Right ventricle myocardium inferior (tissue), 1 donor: ENCODE measurements at regions not wholly inside any gene's neighbourhood (a gene's known extent, or its start where the extent isn't known, plus 50 kb on each side); places are given as distances from the start of the nearest gene placed in this dataset.
"Not testable (repeated sequence)": the region's sequence is repeated elsewhere in the genome, so short reads cannot be mapped to it uniquely, and the experiment has no call there.

Experiments
- ATAC-seq: fragments of 200-7000 bp; cut with Tn5 transposase; one replicate; pipeline ENCODE4 v1.9.1; 2020; ENCODE audit warnings: mild to moderate bottlenecking, moderate library complexity
- DNase-seq: peaks from one replicate; pipeline ENCODE4 v3.0.0; 2021; ENCODE audit errors: missing footprints
- intact Hi-C: fragments of 100-400 bp; cut with DNase I; formaldehyde crosslinking; loops from one replicate; pipeline ENCODE4 v1.11.0; 2022
- donor health status: DM: no; HTN: yes; CAD: no; lungs with severe emphysema.

DNA sequence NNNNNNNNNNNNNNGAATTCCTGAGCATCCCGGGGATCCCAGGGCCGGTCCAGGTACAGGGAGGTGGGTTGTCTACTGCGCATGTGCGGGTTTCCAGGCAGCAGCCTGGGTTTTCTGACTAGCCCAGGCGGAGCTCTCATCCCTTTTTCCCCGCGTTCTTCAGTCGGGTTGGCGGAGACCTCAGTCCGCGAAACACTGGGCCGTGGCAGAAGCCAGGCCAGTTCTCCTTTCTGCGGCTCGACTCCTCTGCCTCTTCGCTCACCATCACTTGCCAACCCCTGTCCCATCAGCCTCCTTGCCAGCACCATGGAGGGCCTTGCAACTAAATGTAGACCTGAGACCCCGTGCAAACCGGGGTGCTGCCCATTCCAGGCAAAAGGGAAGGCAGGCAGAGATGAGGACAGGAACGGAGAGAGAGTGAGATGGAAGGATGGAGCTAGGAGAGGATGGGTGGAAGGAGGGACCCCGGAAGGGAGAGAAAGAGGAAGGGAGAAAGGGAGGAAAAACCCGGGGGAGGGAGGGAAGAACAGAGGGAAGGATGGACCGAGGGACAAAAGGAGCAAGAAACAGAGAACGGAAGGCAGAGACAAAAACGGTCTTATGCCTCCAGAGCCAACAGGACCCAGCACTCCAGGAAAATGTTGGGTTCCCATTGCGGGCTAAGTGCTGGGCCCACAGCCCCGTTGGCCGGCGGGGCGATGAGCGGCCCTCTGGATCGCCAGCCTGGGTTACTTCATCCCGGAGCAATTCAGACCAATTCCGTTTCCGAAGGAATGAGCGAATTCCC is 445.4 kb upstream of the DEFB115 start:
- intact Hi-C loops = no loop called here
- DNase-seq (peak; percentile 84), ATAC-seq (peak; percentile 56)

DNA sequence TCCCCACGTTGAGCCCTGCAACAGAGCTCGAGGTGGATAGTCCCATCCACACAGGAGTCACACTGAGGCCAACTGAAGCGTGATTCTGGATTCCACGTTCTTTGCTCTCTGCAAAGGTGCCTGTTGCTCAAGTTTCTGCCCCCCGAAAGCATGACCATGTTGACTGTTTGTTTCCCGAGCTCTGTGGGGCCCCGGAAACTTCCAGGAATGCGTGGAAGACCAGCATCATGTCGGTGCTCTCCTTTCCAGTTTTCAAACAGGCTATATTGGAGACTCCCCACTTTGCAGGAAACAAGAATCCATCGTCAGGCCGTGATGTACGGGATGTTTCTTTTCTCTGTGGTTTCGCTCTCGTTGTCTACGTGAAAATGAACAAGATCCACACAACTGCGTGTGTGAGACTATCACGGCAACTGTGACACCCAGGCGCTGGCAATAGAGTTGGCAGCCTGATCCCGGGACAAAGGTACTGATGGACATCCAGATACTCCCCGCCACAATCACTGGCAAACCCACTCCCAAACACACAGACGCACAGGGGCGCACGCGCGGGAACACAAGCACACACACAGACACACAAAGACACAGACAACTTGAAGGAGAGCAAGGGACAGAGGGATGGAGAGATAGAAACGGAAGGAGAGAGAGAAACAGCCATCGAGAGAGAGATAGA is 444.6 kb upstream of the DEFB115 start:
- no peak for ATAC-seq
- DNase-seq = no peak
- intact Hi-C loops = no loop called here

DNA sequence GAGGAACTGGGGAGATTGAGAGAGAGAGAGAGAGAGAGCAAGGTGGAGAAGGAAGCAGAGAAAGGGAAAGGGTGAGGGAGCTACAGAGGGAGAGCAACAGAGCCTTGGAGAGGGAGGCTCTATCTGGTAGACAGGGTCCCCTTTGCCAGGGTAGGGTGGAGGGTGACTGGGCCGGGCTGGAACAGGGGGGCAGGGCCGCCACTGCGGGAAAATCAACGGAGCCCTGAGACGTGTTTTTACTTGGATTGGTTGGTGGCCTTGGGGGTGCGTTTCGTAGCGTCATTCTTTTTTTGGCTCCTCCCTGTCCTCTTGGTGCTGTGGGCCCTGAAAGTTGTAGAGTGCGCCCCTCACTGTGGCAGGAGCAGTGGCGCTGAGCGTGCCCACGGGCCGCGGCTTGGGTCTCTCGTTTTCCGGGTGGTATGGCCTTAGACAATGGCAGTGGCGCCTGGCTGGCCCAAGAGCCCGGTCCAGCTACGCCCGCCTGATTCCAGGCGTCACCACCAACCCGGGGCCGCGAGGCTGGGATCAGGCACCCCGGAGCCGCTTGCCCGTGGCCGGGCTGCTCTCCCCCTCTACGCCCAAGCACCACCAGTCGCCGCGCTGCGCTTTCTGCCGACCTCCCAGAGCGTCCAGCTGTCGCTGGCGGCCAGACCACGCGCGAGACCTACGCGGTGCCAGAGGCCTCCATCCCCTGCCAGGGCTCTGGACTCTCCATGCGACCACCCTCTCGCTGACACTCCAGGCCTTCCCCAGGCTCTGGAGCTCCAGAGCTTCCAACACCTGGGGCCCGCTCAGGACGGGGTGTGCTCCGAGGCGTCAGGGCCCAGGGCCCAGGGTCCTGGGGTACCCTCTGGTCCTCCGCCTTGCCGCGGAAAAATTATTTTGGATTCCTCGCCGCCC is 443.8 kb upstream of the DEFB115 start:
- ATAC-seq (peak; percentile 54), DNase-seq (peak; percentile 75)
- intact Hi-C loops = not testable (repeated sequence)

DNA sequence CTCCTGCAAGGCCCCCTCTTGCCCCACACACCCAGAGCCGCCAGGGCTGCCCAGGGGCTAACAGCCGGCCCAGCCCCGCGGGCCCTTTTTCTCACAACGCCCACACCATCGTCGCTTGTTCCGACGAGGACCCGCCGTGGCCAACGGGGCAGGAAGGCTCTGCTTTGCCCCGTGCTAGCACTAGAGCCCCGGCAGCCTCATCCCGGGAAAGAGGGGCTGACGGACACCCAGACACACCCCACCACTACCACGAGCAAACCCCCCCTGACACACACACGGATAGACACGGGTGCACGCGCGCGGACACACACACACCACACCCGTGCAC is 443.2 kb upstream of the DEFB115 start:
- ATAC-seq = peak; percentile 26
- DNase-seq, intact Hi-C loops: not testable (repeated sequence)

DNA sequence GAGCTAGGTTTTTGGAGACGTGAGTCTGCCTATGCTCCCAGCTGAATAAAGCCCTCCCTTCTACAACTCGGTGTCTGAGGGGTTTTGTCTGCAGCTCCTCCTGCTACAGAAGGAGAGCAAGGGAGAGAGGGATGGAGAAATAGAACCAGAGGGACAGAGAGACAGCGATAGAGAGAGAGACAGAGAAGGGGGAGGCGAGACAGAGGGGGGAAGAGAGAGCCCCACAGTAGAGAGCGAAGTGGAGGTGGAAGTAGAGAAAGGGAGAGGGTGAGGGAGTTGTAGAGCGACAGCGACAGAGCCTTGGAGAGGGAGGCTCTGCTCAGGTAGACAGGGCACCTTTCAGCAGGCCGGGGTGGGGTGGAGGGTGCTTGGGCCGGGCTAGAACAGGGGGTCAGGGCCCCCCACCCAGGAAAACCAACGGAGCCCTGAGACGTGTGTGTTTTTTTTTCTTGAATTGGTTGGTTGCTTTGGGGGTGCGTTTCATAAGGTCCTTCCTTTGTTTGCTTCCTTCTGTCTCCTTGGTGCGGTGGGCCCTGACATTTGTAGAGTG is 442.4 kb upstream of the DEFB115 start:
- intact Hi-C loops, DNase-seq, ATAC-seq: not testable (repeated sequence)

DNA sequence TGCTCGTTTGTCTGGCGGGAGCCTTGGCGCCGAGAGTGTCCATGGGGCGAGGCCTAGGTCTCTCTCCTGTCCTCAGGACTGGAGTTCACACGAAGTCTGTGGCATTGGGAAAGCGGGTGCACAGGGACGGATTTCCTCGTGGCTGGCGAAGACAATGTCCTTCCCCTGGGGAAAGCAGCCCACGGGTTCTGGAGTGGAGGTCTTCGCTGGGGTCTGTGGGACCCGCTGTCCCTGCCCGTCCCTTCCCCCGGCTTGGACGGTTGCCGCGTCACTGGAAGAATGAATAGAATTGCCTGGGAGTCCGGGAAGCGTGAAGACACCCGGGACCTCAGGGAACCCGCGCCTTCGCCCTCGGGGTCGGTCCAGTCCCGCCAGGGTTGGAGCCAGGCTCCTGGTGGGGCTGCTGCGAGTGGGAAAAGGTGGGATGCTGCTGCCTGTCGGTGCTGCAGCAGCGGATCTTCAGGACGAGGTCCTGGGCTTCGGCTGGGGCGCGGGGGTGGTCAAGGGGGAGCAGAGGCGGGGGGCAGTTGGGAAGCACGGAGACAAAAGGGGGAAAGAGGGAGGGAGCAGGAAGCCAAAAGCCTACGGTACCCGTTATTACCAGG is 441.8 kb upstream of the DEFB115 start:
- ATAC-seq = peak; percentile 50
- intact Hi-C loops = no loop called here
- DNase-seq = no peak

DNA sequence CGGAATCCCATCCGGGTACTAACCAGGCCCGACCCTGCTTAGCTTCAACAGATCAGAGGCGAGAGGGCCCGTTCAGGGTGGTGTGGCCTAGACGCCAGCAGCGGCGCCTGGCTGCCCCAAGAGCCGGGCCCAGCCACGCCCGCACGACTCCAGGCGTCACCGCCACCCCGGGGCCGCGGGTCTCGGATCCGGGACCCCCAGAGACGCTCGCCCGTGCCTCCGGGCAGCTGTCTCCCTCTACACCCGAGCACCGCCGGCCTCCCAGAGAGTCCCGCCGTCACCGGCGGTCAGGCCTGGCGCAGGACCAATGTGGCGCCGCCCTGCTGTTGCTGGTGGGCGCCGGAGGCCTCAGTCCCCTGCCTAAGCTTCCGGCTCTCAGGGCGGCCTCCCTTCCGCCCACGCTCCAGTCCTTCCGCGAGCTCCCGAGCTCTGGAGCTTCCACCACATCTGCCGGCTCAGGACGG is 441.2 kb upstream of the DEFB115 start:
- ATAC-seq (peak; percentile 31), DNase-seq (peak; percentile 76)
- intact Hi-C loops = no loop called here

DNA sequence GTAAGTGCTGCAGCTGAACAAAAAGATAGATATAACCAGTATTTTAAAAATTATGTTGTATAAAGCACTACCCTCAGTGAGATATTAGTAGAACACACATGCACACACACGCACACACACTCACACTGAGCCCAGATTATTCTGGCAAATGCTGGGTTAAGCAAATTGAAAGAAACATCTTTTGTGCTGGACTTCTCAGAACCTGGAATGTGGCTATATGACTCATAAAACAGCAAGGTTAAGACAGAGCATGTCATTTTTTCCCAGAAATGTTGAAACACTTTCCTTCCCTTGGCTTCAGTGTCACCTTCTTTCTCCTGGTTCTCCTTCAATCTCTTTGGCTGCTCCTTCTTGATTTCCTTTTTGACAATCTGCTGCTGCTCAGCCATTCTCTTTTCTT is 435.8 kb upstream of the DEFB115 start:
- DNase-seq, ATAC-seq, intact Hi-C loops: not testable (repeated sequence)

DNA sequence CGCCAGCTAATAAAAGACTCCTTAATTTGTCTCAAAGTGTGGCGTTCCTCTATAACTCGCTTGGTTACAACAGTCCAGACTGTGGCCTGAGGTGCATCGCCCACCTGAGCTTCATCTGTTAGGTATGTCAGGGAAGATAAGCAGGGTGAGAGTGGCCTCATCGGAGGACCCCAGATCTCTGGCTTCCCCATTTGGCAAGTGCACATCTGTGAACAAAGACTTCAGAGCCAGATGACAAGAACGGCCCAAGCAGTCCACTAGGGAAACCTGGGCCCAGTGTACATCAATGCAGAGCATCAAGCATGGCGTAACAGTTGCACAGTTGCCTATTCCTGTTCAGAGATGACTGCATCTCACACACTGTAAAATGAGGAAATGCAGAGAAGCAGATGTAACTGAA is 432.8 kb upstream of the DEFB115 start:
- ATAC-seq = not testable (repeated sequence)

DNA sequence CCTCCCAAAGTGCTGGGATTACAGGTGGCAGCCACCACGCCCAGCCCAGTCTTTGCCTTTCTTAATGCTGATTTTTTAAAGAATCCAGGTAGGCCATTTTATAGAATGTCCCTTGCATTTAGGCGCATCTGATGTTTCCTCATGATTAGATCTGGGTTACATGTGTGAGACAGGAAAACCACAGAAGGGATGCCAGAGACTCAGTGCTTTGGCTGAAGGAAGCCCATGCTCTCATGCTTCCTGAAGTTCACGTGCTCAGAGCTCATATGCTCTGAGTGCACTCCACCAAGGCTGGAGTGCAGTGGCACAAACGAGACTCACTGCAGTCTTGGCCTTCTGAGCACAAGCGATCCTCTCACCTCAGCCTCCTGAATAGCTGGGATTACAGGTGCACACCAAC is 411.5 kb upstream of the DEFB115 start:
- ATAC-seq, intact Hi-C loops, DNase-seq: not testable (repeated sequence)

More for the DNA sequence above, 432.8 kb upstream of the DEFB115 start:
- DNase-seq, intact Hi-C loops: not testable (repeated sequence)

DNA sequence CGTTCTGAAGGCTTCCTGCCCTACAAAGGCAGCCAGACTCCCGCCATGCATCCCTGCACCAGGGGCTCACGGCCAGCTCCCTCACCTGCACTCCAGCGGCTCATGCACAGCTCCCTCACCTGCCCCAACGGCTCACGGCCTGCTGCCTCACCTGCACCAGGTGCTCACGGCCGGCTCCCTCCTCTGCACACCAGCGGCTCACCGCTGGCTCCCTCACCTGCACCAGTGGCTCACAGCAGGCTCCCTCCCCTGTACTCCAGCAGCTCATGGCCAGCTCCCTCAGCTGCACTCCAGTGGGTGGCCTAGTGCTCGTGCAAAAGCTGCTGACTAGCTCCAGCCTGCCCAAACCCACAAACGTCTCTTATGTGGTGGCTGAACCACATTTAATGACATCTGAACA is 389.2 kb upstream of the DEFB115 start:
- DNase-seq, ATAC-seq, intact Hi-C loops: not testable (repeated sequence)

DNA sequence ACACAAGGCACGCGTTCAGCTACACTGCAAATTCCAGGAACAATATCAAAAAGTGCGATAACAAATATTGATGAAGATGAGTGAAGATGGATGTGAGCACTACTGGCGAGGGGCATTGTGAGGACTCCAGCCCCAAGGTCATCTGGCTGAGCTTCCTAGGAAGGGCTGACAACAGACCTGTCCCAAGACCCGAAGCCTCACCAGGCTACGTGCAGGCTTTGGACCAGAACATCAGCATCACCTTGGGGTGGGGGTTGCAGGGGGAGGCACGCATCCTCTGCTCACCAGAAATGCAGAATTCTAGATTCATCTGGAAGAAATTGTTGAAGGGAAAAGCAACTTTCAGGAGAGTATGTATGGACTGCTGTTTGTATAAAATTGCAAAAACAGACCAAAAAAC is 386.3 kb upstream of the DEFB115 start:
- ATAC-seq, DNase-seq, intact Hi-C loops: not testable (repeated sequence)

DNA sequence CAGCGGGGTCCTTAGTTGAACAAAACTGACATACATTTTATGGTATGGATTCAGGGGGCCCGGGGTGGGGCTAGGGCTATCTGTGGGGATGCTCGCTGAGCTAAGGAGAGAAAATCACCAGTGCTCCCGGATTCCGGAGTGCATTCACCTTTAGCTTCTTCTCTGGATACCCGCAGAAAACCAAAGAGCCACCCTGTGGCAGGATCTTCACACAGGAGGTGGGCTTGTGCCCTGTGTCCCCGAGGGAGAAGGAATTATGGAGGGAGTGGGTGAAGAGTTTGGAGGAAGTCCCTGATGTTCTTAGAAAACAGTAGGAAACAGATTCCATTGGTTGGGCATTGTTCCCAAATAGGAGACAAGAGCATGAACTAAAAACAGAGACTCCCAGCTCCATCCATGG is 385.2 kb upstream of the DEFB115 start:
- ATAC-seq, DNase-seq, intact Hi-C loops: not testable (repeated sequence)

DNA sequence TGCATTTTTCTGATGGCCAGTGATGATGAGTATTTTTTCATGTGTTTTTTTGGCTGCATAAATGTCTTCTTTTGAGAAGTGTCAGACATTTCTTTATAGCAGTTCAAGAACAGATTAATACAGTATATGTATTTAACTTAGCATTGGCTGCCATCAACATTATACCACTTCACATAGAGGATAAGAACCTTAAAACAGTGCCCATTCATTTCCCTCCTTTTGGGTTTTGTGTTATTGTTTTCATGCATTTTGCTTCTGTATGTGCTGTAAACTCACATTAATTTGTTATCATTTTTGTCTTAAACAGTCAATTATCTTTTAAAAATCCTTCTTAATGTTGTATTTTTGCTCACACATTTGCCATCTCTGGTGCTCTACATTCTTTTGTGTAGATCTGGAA is 381.6 kb upstream of the DEFB115 start:
- ATAC-seq, intact Hi-C loops, DNase-seq: not testable (repeated sequence)

DNA sequence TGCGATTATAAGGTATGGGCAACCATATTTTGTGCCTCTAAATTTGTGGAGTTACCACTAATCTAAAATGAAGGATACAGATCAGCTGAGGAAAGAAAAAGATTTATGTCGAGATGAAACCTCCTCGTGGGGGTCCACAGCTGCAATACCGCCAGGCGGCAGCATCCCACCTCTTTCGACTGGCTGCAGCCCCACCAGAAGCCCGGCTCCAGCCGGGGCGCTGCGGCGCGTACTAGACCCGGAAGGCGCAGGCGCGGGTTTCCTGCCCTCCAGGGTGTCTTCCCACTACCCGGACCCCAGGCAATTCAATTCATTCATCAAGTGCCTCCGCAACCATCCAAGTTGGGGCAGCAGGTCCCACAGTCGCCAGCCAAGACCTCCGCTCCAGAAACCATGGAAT is 366.1 kb upstream of the DEFB115 start:
- intact Hi-C loops, ATAC-seq, DNase-seq: not testable (repeated sequence)

DNA sequence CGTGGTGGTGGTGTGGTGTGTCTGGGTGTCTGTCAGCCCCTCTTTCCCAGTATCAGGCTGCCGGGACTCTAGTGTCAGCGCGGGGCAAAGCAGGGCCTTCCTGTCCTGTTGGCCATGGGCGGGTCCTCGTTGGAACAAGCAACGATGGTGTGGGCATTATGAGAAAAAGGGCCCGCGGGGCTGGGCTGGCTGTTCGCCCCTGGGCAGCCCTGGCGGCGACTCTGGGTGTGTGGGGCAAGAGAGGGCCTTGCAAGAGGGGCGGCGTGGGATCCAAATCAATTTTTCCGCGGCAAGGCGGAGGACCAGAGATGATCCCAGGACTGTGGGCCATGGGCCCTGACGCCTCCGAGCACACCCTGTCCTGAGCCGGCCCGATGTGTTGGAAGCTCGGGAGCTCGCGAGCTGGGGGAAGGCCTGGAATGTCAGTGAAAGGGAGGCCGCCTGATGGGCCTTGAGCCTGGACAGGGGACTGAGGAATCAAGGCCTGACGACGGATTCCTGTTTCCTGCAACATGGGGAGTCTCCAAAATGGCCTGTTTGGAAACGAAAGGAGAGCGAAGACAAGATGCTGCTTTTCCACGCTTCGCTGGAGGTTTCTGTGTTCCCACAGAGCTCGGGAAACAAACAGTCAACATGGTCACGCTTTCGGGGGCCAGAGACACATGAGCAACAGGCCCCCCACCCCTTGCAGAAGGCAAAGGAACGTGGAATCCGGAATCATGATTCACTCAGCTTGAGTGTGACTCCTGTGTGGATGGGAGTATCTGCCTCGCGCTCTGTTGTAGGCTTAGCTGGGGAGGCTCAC is 364.7 kb upstream of the DEFB115 start:
- no peak for DNase-seq
- ATAC-seq = no peak
- intact Hi-C loops = no loop called here
